H9 (cell line): ENCODE measurements at regions not wholly inside any gene's neighbourhood (a gene's known extent, or its start where the extent isn't known, plus 50 kb on each side); places are given as distances from the start of the nearest gene placed in this dataset.

ENCODE experiments used
- DNase-seq: peaks from one replicate; pipeline ENCODE4 v3.0.0-alpha.2; 2017
- H2AFZ ChIP-seq: one replicate; pipeline ENCODE4 v1.6.1; 2013; ENCODE audit warnings: mild to moderate bottlenecking, low read length, control low read depth, moderate library complexity
- H2AK5ac ChIP-seq: 2 replicates; pipeline ENCODE4 v1.6.1; 2013; ENCODE audit warnings: low read length, control low read depth, mixed read lengths; ENCODE audit not compliant: insufficient read length
- H2BK120ac ChIP-seq: one replicate; pipeline ENCODE4 v1.6.1; 2013; ENCODE audit warnings: low read depth, mild to moderate bottlenecking, low read length, control low read depth, inconsistent platforms; ENCODE audit not compliant: poor library complexity, severe bottlenecking
- H2BK12ac ChIP-seq: 2 replicates; pipeline ENCODE4 v1.6.1; 2013; ENCODE audit warnings: low read length, control low read depth, mixed read lengths, low read depth; ENCODE audit not compliant: insufficient read length
- H2BK15ac ChIP-seq: 2 replicates; pipeline ENCODE4 v1.6.1; 2013; ENCODE audit warnings: low read depth, low read length, control low read depth
- H2BK20ac ChIP-seq: one replicate; pipeline ENCODE4 v1.6.1; 2013; ENCODE audit warnings: low read depth, mild to moderate bottlenecking, low read length, control low read depth, inconsistent platforms; ENCODE audit not compliant: poor library complexity, severe bottlenecking
- H2BK5ac ChIP-seq: 2 replicates; pipeline ENCODE4 v1.6.1; 2013; ENCODE audit warnings: low read length, control low read depth, mixed read lengths; ENCODE audit not compliant: insufficient read length
- H3K14ac ChIP-seq: 2 replicates; pipeline ENCODE4 v1.6.1; 2013; ENCODE audit warnings: low read length, control low read depth; ENCODE audit not compliant: insufficient read depth
- H3K18ac ChIP-seq: 2 replicates; pipeline ENCODE4 v1.6.1; 2013; ENCODE audit warnings: low read depth, mild to moderate bottlenecking, mixed read lengths, low read length, control low read depth; ENCODE audit not compliant: insufficient read length
- H3K23ac ChIP-seq: 2 replicates; pipeline ENCODE4 v1.6.1; 2013; ENCODE audit warnings: low read length, control low read depth, mixed read lengths, low read depth; ENCODE audit not compliant: insufficient read length
- H3K23me2 ChIP-seq: 2 replicates; pipeline ENCODE4 v1.6.1; 2013; ENCODE audit warnings: low read depth, mild to moderate bottlenecking, mixed read lengths, low read length, control low read depth; ENCODE audit not compliant: insufficient read length, poor library complexity, severe bottlenecking
- H3K27ac ChIP-seq: 2 replicates; pipeline ENCODE4 v1.5.1; 2013; ENCODE audit warnings: low read length, control low read depth, mixed read lengths, low read depth; ENCODE audit not compliant: insufficient read length
- H3K27me3 ChIP-seq: 2 replicates; pipeline ENCODE4 v1.6.1; 2013; ENCODE audit warnings: low read length, control low read depth, inconsistent platforms; ENCODE audit not compliant: insufficient read depth
- H3K4ac ChIP-seq: 2 replicates; pipeline ENCODE4 v1.6.1; 2013; ENCODE audit warnings: low read depth, mild to moderate bottlenecking, control low read depth, inconsistent platforms, low read length, moderate library complexity
- H3K4me1 ChIP-seq: 2 replicates; pipeline ENCODE4 v1.6.1; 2013; ENCODE audit warnings: low read length, control low read depth, inconsistent platforms; ENCODE audit not compliant: insufficient read depth
- H3K4me2 ChIP-seq: 2 replicates; pipeline ENCODE4 v1.6.1; 2013; ENCODE audit warnings: low read length, control low read depth, mixed read lengths; ENCODE audit not compliant: insufficient read length, insufficient read depth
- H3K56ac ChIP-seq: 2 replicates; pipeline ENCODE4 v1.6.1; 2013; ENCODE audit warnings: low read depth, mild to moderate bottlenecking, mixed read lengths, low read length, control low read depth; ENCODE audit not compliant: insufficient read length
- H3K79me1 ChIP-seq: 2 replicates; pipeline ENCODE4 v1.6.1; 2013; ENCODE audit warnings: low read depth, mild to moderate bottlenecking, moderate library complexity, low read length, control low read depth, inconsistent platforms; ENCODE audit not compliant: insufficient read depth, poor library complexity, severe bottlenecking
- H3K79me2 ChIP-seq: 2 replicates; pipeline ENCODE4 v1.6.1; 2013; ENCODE audit warnings: low read length, control low read depth, inconsistent platforms; ENCODE audit not compliant: insufficient read depth
- H3K9ac ChIP-seq: 2 replicates; pipeline ENCODE4 v1.6.1; 2013; ENCODE audit warnings: low read length, control low read depth, mixed read lengths; ENCODE audit not compliant: insufficient read length; ENCODE audit errors: extremely low read depth
- H3K9me3 ChIP-seq: one replicate; pipeline ENCODE4 v1.6.1; 2013; ENCODE audit warnings: low read depth, low read length, inconsistent platforms; ENCODE audit not compliant: control insufficient read depth
- H3T11ph ChIP-seq: one replicate; pipeline ENCODE4 v1.6.1; 2013; ENCODE audit warnings: mild to moderate bottlenecking, low read length, control low read depth, inconsistent platforms
- H4K20me1 ChIP-seq: one replicate; pipeline ENCODE4 v1.6.1; 2013; ENCODE audit not compliant: control insufficient read depth, insufficient read length, insufficient read depth
- H4K5ac ChIP-seq: 2 replicates; pipeline ENCODE4 v1.6.1; 2013; ENCODE audit warnings: low read depth, mild to moderate bottlenecking, mixed read lengths, low read length, control low read depth; ENCODE audit not compliant: insufficient read length
- H4K8ac ChIP-seq: replicated peaks from 2 replicates; pipeline ENCODE4 v1.6.1; 2013; ENCODE audit warnings: low read length, control low read depth, mixed read lengths, low read depth; ENCODE audit not compliant: insufficient read length
- H4K91ac ChIP-seq: 2 replicates; pipeline ENCODE4 v1.6.1; 2013; ENCODE audit warnings: low read depth, mild to moderate bottlenecking, moderate library complexity, mixed read lengths, low read length, control low read depth; ENCODE audit not compliant: insufficient read length
- H3K27ac Mint-ChIP-seq, 3 experiments: 2 replicates in 2 of 3; 3 replicates in 1 of 3; pipeline ENCODE4 v1.8.0; 2020 to 2021; ENCODE audit warnings: mixed read lengths in 3 of 3, mild to moderate bottlenecking in 1 of 3, moderate library complexity in 1 of 3
- H3K27me3 Mint-ChIP-seq: 2 replicates; pipeline ENCODE4 v1.8.0; 2021; ENCODE audit warnings: low read depth, mild to moderate bottlenecking, moderate library complexity, mixed read lengths
- H3K36me3 Mint-ChIP-seq, 3 experiments: 2 replicates in 2 of 3; 3 replicates in 1 of 3; pipeline ENCODE4 v1.8.0; 2020 to 2021; ENCODE audit warnings: low read depth in 3 of 3, mixed read lengths in 3 of 3; ENCODE audit not compliant: insufficient read depth in 1 of 3
- H3K4me1 Mint-ChIP-seq, 2 experiments: 2 replicates each; pipeline ENCODE4 v1.8.0; 2020; ENCODE audit warnings: mixed read lengths in 2 of 2
- H3K4me3 Mint-ChIP-seq, 2 experiments: 2 replicates in 1 of 2; 3 replicates in 1 of 2; pipeline ENCODE4 v1.8.0; 2020 to 2021; ENCODE audit warnings: mild to moderate bottlenecking in 2 of 2, mixed read lengths in 2 of 2, moderate library complexity in 1 of 2
- H3K9me3 Mint-ChIP-seq, 2 experiments: 2 replicates in 1 of 2; 3 replicates in 1 of 2; pipeline ENCODE4 v1.8.0; 2020; ENCODE audit warnings: mild to moderate bottlenecking in 2 of 2, mixed read lengths in 2 of 2, moderate library complexity in 1 of 2
- CTCF ChIP-seq: fragments of 200-600 bp; sonication (generic); conservative IDR thresholded peaks from 3 replicates; pipeline ENCODE4 v1.8.0; 2021; ENCODE audit warnings: antibody characterized with exemption, mild to moderate bottlenecking
- WGBS: extraction: QIAGEN DNeasy Blood & Tissue Kit; methylation state at CpG from one replicate; pipeline ENCODE4 v1.1.7; 2013; ENCODE audit warnings: missing lambda C conversion rate, low lambda C conversion rate, mixed read lengths; ENCODE audit not compliant: insufficient read length; ENCODE audit errors: extremely low coverage; 5-methylcytosine and 5-hydroxymethylcytosine counted together

GRCh38 chr11:127993281-127993680 is 594.1 kb downstream of the ETS1 start:
- no peak overlapping the region for H3K27ac ChIP-seq
- no peak overlapping the region for H3K4me2 ChIP-seq
- H3K27ac Mint-ChIP-seq, result no peak overlapping the region
- H3K4me1 Mint-ChIP-seq, result no peaks in the 10 kb centered on the region
- no peak overlapping the region for H3K4me3 Mint-ChIP-seq
- H3K23ac ChIP-seq, result no peak overlapping the region
- H2AK5ac ChIP-seq, result no peak overlapping the region
- H3K36me3 Mint-ChIP-seq, result no peaks in the 10 kb centered on the region
- no peak overlapping the region for H2BK15ac ChIP-seq
- no peak overlapping the region for H3K56ac ChIP-seq
- no peak for TF ChIP-seq CTCF
- H3K79me2 ChIP-seq, result no peaks in the 10 kb centered on the region
- H3K79me1 ChIP-seq, result no peaks in the 10 kb centered on the region
- no peaks in the 10 kb centered on the region for H3K4me1 ChIP-seq
- H4K91ac ChIP-seq, result no peak overlapping the region
- H3K14ac ChIP-seq, result no peak overlapping the region
- DNase-seq, result no peak
- H2BK5ac ChIP-seq, result no peak overlapping the region
- H3T11ph ChIP-seq, result no peak overlapping the region
- no peak overlapping the region for H2BK120ac ChIP-seq
- no CpG with 5 or more reads among the region's 5 CpGs for WGBS
- no peak overlapping the region for H2AFZ ChIP-seq
- H3K23me2 ChIP-seq, result no peaks in the 10 kb centered on the region
- no peak overlapping the region for H3K18ac ChIP-seq
- no peaks in the 10 kb centered on the region for H3K9me3 ChIP-seq
- no peaks in the 10 kb centered on the region for H3K27me3 Mint-ChIP-seq
- H2BK20ac ChIP-seq, result no peak overlapping the region
- no peak overlapping the region for H4K5ac ChIP-seq
- no peak overlapping the region for H4K8ac ChIP-seq
- H2BK12ac ChIP-seq, result no peak overlapping the region
- no peaks in the 10 kb centered on the region for H4K20me1 ChIP-seq
- H3K4ac ChIP-seq, result no peak overlapping the region
- H3K27me3 ChIP-seq, result no peaks in the 10 kb centered on the region
- no peaks in the 10 kb centered on the region for H3K9me3 Mint-ChIP-seq
- H3K9ac ChIP-seq, result no peak overlapping the region
